Mesodermal cell (in vitro differentiated cells): ENCODE measurements at regions not wholly inside any gene's neighbourhood (a gene's known extent, or its start where the extent isn't known, plus 50 kb on each side); places are given as distances from the start of the nearest gene placed in this dataset.

Experiments
- H3K27ac ChIP-seq: 2 replicates; pipeline ENCODE4 v1.7.0; 2013; ENCODE audit warnings: mild to moderate bottlenecking, low read depth, low read length, moderate library complexity; ENCODE audit not compliant: severe bottlenecking
- H3K36me3 ChIP-seq: 2 replicates; pipeline ENCODE4 v1.7.1; 2013; ENCODE audit warnings: mild to moderate bottlenecking, low read length, moderate library complexity; ENCODE audit not compliant: control insufficient read depth, insufficient read depth
- H3K4me1 ChIP-seq: one replicate; pipeline ENCODE4 v1.7.1; 2013; ENCODE audit warnings: mild to moderate bottlenecking, low read length; ENCODE audit not compliant: insufficient read depth, control insufficient read depth, poor library complexity, severe bottlenecking
- H3K4me3 ChIP-seq: 2 replicates; pipeline ENCODE4 v1.7.0; 2013; ENCODE audit warnings: low read length, control low read depth, mild to moderate bottlenecking; ENCODE audit not compliant: insufficient read depth, poor library complexity, severe bottlenecking; ENCODE audit errors: extremely low read depth
- H3K9me3 ChIP-seq: 2 replicates; pipeline ENCODE4 v1.7.1; 2013; ENCODE audit warnings: mild to moderate bottlenecking, low read length, moderate library complexity; ENCODE audit not compliant: control insufficient read depth
- WGBS, 2 experiments: methylation state at CpG; one replicate each; pipeline ENCODE4 v1.1.5; 2013; ENCODE audit warnings: missing lambda C conversion rate in 2 of 2; ENCODE audit not compliant: insufficient coverage in 2 of 2; 5-methylcytosine and 5-hydroxymethylcytosine counted together

GRCh38 chr13:95477187-95477586 lies 75.3 kb upstream of the CLDN10 start:
- Histone ChIP-seq H3K36me3 (no peaks in the 10 kb centered on the region), H3K27ac (no peak overlapping the region), H3K4me1 (no peaks in the 10 kb centered on the region), H3K9me3 (no peaks in the 10 kb centered on the region), H3K4me3 (no peak overlapping the region)
- WGBS, 2 experiments = 91 to 93% methylated on average over 4 to 6 of the region's 6 CpGs

- Histone ChIP-seq H3K4me3 (no peak overlapping the region), H3K27ac (no peak overlapping the region)
- WGBS, 2 experiments = 81 to 100% methylated on average over 1 to 2 of the region's 2 CpGs
Measured at GRCh38 chr13:95479731-95480130, 72.8 kb upstream of the CLDN10 start.

GRCh38 chr13:95480131-95480545 lies 72.4 kb upstream of the CLDN10 start:
- Histone ChIP-seq H3K4me3 (no peak overlapping the region), H3K27ac (no peak overlapping the region), H3K9me3 (no peaks in the 10 kb centered on the region), H3K36me3 (no peaks in the 10 kb centered on the region), H3K4me1 (no peaks in the 10 kb centered on the region)
- 80% methylated on average over 1 of the region's 7 CpGs; no CpG with 5 or more reads in 1 of the 2 experiments for WGBS, 2 experiments

More at GRCh38 chr13:95479731-95480130, 72.8 kb upstream of the CLDN10 start:
- H3K36me3 ChIP-seq = no peaks in the 10 kb centered on the region
- H3K4me1 ChIP-seq = no peaks in the 10 kb centered on the region
- no peaks in the 10 kb centered on the region for H3K9me3 ChIP-seq

- Histone ChIP-seq H3K9me3 (no peaks in the 10 kb centered on the region), H3K4me1 (no peaks in the 10 kb centered on the region), H3K4me3 (no peak overlapping the region), H3K27ac (no peak overlapping the region), H3K36me3 (no peaks in the 10 kb centered on the region)
- WGBS, 2 experiments = 64 to 68% methylated on average over 4 of the region's 7 CpGs
Measured at GRCh38 chr13:95480791-95481780, 71.4 kb upstream of the CLDN10 start.

GRCh38 chr13:95484052-95484451 lies 68.5 kb upstream of the CLDN10 start:
- H3K9me3 ChIP-seq = no peaks in the 10 kb centered on the region
- WGBS, 2 experiments = 57 to 86% methylated on average over 1 of the region's 1 CpG
- H3K4me3 ChIP-seq = no peak overlapping the region
- H3K27ac ChIP-seq = no peak overlapping the region
- no peaks in the 10 kb centered on the region for H3K4me1 ChIP-seq
- H3K36me3 ChIP-seq = no peaks in the 10 kb centered on the region

GRCh38 chr13:95485045-95485517 lies 67.4 kb upstream of the CLDN10 start:
- Histone ChIP-seq H3K4me3 (no peak overlapping the region), H3K27ac (peak overlapping the region; percentile 11), H3K36me3 (no peaks in the 10 kb centered on the region), H3K4me1 (no peaks in the 10 kb centered on the region), H3K9me3 (no peaks in the 10 kb centered on the region)
- 78 to 82% methylated on average over 5 of the region's 5 CpGs for WGBS, 2 experiments

- no peaks in the 10 kb centered on the region for H3K4me1 ChIP-seq
Measured at GRCh38 chr13:95485518-95486144, 66.9 kb upstream of the CLDN10 start.

GRCh38 chr13:95492044-95492801 lies 60.3 kb upstream of the CLDN10 start:
- Histone ChIP-seq H3K4me1 (no peaks in the 10 kb centered on the region), H3K9me3 (peaks cover 6% of the 10 kb centered on the region), H3K27ac (no peak overlapping the region), H3K36me3 (no peaks in the 10 kb centered on the region), H3K4me3 (no peak overlapping the region)
- WGBS, 2 experiments = 80 to 91% methylated on average over 1 to 3 of the region's 8 CpGs

More at GRCh38 chr13:95485518-95486144, 66.9 kb upstream of the CLDN10 start:
- Histone ChIP-seq H3K36me3 (no peaks in the 10 kb centered on the region), H3K9me3 (no peaks in the 10 kb centered on the region), H3K27ac (peak overlapping the region; percentile 11), H3K4me3 (no peak overlapping the region)
- 56 to 61% methylated on average over 3 of the region's 3 CpGs for WGBS, 2 experiments

- Histone ChIP-seq H3K36me3 (no peaks in the 10 kb centered on the region), H3K4me1 (peaks cover 2% of the 10 kb centered on the region), H3K4me3 (no peak overlapping the region), H3K9me3 (peaks cover 6% of the 10 kb centered on the region), H3K27ac (no peak overlapping the region)
- 25% methylated on average over 1 of the region's 7 CpGs; no CpG with 5 or more reads in 1 of the 2 experiments for WGBS, 2 experiments
Measured at GRCh38 chr13:95494082-95494681, 58.3 kb upstream of the CLDN10 start.

- no peak overlapping the region for H3K4me3 ChIP-seq
- H3K9me3 ChIP-seq = peaks cover 9% of the 10 kb centered on the region
- H3K4me1 ChIP-seq = peaks cover 10% of the 10 kb centered on the region
- H3K27ac ChIP-seq = no peak overlapping the region
- WGBS, 2 experiments = 91 to 100% methylated on average over 4 of the region's 4 CpGs
- no peaks in the 10 kb centered on the region for H3K36me3 ChIP-seq
Measured at GRCh38 chr13:95496485-95496884, 56.0 kb upstream of the CLDN10 start.
